Spleen (tissue), 7 donors: ENCODE measurements at regions not wholly inside any gene's neighbourhood (a gene's known extent, or its start where the extent isn't known, plus 50 kb on each side); places are given as distances from the start of the nearest gene placed in this dataset.

ENCODE experiments used
- POLR2AphosphoS5 ChIP-seq, 3 donors: sonication (generic); formaldehyde crosslinking; IDR thresholded peaks; one replicate each; pipeline ENCODE4 v1.5.1; 2017; ENCODE audit warnings: antibody characterized with exemption in 3 of 3
- TF ChIP-seq, protein P1 (sequence below), 11 experiments: fragments of 200-600 bp in 7 of 11; fragments of 450-650 bp in 4 of 11; sonication (generic) in 4 of 11; IDR thresholded peaks in 8 of 11; conservative IDR thresholded peaks in 3 of 11; 1 replicate in 7 of 11; 2 replicates in 4 of 11; pipeline versions ENCODE4 v1.4.0 to v1.8.0; 2016 to 2021; ENCODE audit warnings: antibody characterized with exemption in 11 of 11, inconsistent platforms in 4 of 11, mild to moderate bottlenecking in 1 of 11
- donor health status: DM: no; HTN: no; CAD: no; lungs with moderate emphysema.
- donor health status: DM: no; HTN: no; CAD: no.
- donor health status: DM: no; HTN: no; CAD: no.

DNA sequence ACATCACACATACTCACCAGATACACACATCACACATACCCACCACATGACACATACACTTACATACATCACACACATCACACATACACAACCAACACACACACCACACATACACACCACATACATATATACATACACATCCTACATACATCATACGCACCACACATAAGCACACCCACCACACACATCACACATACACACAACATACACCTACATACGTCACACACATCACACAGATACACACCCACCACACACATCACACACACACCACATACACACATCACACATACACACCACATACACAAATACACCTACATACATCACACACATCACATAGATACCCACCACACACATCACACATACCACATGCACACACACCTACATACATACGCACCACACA lies 158.4 kb downstream of the NDUFA10 start:
- TF ChIP-seq, protein P1, sequence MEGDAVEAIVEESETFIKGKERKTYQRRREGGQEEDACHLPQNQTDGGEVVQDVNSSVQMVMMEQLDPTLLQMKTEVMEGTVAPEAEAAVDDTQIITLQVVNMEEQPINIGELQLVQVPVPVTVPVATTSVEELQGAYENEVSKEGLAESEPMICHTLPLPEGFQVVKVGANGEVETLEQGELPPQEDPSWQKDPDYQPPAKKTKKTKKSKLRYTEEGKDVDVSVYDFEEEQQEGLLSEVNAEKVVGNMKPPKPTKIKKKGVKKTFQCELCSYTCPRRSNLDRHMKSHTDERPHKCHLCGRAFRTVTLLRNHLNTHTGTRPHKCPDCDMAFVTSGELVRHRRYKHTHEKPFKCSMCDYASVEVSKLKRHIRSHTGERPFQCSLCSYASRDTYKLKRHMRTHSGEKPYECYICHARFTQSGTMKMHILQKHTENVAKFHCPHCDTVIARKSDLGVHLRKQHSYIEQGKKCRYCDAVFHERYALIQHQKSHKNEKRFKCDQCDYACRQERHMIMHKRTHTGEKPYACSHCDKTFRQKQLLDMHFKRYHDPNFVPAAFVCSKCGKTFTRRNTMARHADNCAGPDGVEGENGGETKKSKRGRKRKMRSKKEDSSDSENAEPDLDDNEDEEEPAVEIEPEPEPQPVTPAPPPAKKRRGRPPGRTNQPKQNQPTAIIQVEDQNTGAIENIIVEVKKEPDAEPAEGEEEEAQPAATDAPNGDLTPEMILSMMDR (IDR thresholded peaks at IDR 0.05 in 8 of 11, conservative IDR thresholded peaks at IDR 0.05 in 3 of 11), result no peak
- no peak for TF ChIP-seq POLR2AphosphoS5 (IDR thresholded peaks at IDR 0.05)
